ENCODE measurements at regions not wholly inside any gene's neighbourhood (a gene's known extent, or its start where the extent isn't known, plus 50 kb on each side); places are given as distances from the start of the nearest gene placed in this dataset.

- TF ChIP-seq CTCF (IDR thresholded peaks at IDR 0.05; ENCODE audit: insufficient read depth, low read length, poor library complexity, severe bottlenecking) (no peak), EZH2phosphoT487 (conservative IDR thresholded peaks at IDR 0.05; ENCODE audit: low read length) (no peak)
Measured at GRCh38 chr12:58767496-58767895, 152.8 kb downstream of the LRIG3 start.
